ENCODE measurements at regions not wholly inside any gene's neighbourhood (a gene's known extent, or its start where the extent isn't known, plus 50 kb on each side); places are given as distances from the start of the nearest gene placed in this dataset.

DNA sequence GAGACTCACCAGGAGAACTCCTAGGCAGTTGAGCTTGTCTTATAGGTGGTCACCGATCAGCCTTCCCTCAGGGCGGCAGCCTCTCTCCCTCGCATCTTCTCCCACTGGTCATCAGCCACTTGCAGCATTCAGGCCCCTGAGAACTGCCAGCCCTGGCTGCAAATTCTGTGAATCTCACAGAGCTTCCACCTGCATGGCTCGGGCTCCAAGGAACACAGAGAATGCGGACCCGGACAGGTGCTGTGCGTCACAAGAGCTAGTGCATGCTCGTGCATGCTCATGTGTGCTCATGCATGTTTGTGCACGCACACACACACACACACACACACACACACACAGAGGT is 176.9 kb downstream of the ARHGAP12 start:
- TF ChIP-seq, protein P1, sequence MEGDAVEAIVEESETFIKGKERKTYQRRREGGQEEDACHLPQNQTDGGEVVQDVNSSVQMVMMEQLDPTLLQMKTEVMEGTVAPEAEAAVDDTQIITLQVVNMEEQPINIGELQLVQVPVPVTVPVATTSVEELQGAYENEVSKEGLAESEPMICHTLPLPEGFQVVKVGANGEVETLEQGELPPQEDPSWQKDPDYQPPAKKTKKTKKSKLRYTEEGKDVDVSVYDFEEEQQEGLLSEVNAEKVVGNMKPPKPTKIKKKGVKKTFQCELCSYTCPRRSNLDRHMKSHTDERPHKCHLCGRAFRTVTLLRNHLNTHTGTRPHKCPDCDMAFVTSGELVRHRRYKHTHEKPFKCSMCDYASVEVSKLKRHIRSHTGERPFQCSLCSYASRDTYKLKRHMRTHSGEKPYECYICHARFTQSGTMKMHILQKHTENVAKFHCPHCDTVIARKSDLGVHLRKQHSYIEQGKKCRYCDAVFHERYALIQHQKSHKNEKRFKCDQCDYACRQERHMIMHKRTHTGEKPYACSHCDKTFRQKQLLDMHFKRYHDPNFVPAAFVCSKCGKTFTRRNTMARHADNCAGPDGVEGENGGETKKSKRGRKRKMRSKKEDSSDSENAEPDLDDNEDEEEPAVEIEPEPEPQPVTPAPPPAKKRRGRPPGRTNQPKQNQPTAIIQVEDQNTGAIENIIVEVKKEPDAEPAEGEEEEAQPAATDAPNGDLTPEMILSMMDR (IDR thresholded peaks at IDR 0.05), result no peak
- TF ChIP-seq POLR2AphosphoS5 (IDR thresholded peaks at IDR 0.05; ENCODE audit: low read depth, low read length), result no peak
